GM21825 (cell line): ENCODE measurements at regions not wholly inside any gene's neighbourhood (a gene's known extent, or its start where the extent isn't known, plus 50 kb on each side); places are given as distances from the start of the nearest gene placed in this dataset.
"Not testable (repeated sequence)": the region's sequence is repeated elsewhere in the genome, so short reads cannot be mapped to it uniquely, and the experiment has no call there.

ENCODE experiments used
- ATAC-seq: cut with Tn5 transposase; IDR thresholded peaks from one replicate; pipeline ENCODE4 v1.9.1; 2021; ENCODE audit warnings: mild to moderate bottlenecking, moderate library complexity; ENCODE audit not compliant: unreplicated experiment

DNA sequence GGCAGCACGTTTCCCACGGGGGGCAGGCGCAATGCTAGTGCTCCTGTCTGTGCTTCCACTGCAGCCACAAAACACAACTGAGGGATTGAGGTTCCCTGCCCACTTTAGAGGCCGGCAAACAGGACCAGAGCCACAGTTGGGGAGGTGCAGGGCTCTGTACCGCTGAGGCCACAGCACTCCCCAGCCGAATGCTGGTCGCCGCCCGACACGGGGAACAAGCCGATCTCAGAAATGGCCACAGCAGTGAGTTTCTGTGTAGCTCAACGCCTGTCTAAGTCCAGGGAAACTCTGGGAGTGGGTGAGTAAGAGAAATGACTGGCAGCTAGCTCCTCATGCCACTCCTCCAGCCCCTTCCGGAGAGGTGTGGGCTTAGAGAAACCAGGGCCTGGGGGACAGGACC is 194.0 kb upstream of the VWC2 start:
- no peak for ATAC-seq

- no peak for ATAC-seq
Measured at GRCh38 chr7:49580000-49580399, 193.4 kb upstream of the VWC2 start.

DNA sequence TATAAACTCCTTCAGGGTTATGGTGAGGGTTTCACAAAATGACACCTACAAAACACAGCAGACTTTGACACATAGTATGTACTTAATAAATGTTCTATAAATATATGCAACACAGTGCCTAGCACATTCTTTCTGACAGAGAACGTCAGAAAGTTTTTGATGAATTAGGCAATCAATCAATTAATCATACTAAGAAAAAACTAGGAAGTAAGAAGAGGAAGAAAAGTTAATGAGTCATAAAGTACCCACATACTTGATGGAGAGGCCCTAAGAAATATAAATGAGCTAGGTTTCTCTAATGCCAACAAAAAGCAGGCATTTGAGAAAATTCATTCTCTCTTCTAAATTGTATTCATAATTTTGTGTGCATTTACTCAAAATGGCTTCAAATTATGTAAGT is 192.7 kb upstream of the VWC2 start:
- no peak for ATAC-seq

DNA sequence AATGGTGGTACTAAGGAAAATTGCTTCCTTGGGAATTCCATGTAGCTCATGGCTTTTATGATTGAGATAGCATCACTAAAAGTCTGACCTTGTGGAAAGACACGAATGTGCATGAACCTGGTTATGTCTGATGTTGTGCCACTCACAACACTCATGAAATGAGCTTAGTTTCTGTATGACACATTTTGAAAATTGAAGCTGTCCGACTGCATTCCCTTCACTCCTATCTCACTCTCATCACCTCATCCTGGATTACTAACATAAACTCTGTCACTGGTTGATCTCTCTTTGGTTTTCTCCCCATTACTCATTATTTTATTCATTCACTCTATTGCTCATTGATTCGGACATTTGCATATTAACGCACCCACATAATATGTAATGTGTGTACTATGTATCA is 190.0 kb upstream of the VWC2 start:
- no peak for ATAC-seq

- no peak for ATAC-seq
Measured at GRCh38 chr7:49596701-49597491, 176.5 kb upstream of the VWC2 start.

- no peak for ATAC-seq
Measured at GRCh38 chr7:49597805-49598204, 175.6 kb upstream of the VWC2 start.

GRCh38 chr7:49611951-49612350 is 161.5 kb upstream of the VWC2 start:
- ATAC-seq: no peak

DNA sequence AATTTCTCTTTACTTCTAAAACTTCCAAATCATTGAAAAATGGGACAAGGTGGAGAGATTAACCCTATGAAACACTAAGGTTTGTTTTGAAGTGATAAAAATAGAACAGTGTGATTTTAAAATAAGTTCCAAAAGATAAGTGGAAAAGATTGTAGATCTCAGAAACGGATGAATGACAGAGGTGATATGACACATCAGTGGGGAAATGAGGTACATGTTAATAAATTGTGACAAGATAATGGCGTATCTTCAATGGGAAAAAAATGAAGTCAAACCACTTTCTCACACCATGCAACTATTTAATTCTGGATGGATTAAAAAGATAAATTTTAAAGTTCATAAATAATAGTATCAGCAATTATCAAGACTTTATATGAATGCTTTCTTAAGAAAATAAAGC is 159.7 kb upstream of the VWC2 start:
- ATAC-seq: no peak

DNA sequence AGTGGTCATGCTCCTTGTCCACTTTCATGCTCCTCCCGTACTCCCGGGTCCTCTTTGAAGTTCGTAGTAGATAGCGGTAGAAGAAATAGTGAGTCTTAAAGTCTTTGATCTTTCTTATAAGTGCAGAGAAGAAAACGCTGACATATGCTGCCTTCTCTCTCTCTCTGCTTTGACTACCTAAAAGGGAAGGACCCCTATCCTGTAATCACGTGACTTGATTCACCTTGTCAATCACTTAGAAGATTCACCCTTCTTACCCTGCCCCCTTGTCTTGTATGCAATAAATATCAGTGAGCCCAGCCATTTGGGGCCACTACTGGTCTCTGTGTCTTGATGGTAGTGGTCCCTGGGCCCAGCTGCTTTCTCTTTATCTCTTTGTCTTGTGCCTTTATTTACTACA is 158.5 kb upstream of the VWC2 start:
- not testable (repeated sequence) for ATAC-seq

DNA sequence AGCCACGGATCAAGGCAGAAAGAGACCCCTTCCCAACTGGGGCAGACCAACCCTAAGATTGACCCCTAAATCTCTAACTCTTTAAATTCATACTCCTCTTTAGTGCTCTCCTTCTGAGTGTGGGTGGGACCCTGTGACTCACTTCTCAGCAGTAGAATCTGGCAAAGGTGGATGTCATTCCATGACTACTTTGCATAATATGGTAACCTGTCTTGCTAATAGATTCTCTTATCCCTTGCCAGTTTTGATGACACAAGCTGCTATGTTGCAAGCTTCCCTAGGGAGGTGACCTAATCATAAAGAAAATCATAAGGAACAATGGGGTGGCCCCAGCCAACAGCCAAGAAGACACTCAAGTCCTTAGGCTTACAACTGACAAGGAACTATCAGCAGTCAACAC is 155.4 kb upstream of the VWC2 start:
- no peak for ATAC-seq

- ATAC-seq: no peak
Measured at GRCh38 chr7:49623943-49624342, 149.5 kb upstream of the VWC2 start.

DNA sequence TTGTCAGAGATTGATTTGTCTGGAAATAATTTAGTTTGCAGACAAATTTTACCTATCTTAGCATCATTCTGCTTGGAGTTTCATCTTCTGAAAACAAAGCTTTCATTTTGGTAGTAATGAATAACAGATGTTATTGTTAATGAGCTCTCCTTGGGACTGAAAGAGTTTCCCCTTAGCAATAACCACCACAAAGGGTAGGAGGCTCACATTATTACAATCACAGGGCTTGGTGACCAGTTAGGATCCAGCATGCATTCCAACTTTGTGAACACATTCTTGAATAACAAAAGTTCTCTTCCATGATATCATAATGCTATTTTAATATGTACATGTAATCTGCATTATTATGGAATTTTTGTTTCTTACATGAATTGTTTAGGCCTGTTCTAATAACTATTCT is 148.8 kb upstream of the VWC2 start:
- no peak for ATAC-seq

DNA sequence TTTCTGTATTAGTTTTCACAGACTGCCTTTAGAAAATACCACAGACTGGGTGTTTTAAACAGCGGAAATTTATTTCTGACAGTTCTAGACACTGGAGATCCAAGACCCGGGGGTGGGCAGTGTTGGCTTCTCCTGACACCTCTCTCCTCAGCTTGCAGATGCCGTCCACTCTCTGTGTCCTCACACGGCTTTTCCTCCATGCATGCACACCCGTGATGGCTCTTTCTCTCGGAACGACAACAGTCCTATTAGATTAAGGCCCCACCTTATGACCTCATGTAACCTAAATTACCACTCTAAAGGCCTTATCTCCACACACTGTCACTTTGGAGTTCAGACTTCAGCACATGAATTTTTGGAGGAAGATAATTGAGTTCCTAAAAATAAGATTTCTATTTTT is 142.9 kb upstream of the VWC2 start:
- ATAC-seq: no peak

DNA sequence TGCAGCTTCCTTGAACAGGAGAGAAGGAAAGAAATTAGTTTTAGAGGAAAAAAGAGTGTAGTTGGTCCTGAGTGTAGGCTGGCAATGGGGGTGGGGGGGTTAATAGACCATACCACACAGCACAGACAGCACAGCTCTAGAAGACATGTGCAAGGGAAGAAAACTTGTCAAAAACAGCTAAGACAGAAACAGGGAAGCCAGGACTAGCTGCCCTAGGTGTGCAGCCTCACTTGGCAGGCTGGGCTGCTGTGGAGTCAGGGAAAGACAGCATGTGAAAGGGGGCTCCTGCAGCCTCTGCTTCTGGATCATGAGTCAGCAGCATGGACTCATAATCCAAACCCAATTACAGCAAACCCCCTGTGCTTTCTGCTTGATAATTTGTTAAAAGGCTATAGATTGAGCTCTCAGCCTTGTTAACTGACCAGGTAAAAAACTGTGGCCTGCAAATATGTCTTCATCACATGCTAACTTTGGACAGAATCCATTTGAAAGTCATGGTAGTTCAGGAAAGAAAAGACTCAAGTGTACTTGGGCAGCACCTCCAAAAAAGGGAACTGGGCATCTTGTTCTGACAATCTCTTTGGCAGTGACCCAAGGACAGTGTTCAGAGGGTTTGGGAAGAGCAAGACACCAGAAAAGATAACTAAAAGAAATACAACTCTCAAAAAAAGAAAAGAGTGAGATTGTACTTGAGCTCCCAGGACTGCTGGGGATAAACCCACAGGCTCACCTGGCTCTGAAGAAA is 142.2 kb upstream of the VWC2 start:
- no peak for ATAC-seq

- ATAC-seq: no peak
Measured at GRCh38 chr7:49631960-49632359, 141.5 kb upstream of the VWC2 start.

DNA sequence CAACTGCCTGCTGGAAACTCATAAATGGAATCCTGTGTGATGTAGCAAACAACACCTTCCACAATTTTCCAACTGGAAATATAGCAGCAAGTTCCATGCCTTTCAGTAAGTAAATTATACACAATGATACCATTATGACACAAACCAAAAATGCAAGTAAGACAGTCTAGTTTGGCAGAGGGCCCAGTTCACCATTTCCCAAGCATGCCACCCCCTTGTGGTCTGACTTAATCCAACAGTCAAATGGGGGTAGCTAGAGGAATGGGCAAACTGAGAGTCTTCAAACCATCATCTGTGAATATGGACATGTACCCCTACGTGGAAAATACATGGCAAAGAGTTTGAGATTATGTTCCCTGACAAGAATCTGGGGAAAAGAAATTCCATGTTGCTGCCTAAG is 137.6 kb upstream of the VWC2 start:
- ATAC-seq: no peak

- no peak for ATAC-seq
Measured at GRCh38 chr7:49636400-49636799, 137.0 kb upstream of the VWC2 start.

DNA sequence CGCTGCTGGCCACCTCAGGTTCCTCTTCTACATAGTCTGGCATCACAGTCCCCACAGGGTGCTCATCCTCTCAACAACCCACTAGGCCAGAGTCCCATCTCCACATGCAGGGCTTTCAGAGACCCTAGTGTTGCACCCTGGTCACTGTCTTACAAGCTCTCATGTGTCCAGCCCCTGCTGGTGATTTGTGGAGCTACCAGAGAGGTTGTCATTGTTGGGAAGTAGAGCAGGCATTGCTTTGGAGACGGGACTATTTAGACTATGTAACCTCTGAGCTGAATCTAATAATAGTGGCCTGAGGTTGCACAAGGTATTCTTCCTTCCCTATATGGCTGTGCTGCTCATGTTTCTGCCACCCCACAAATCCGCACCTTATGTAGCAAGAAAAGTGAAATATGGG is 135.3 kb upstream of the VWC2 start:
- ATAC-seq: no peak

- ATAC-seq: no peak
Measured at GRCh38 chr7:49639068-49639593, 134.3 kb upstream of the VWC2 start.

GRCh38 chr7:49639808-49640207 is 133.6 kb upstream of the VWC2 start:
- ATAC-seq: no peak

GRCh38 chr7:49643321-49643720 is 130.1 kb upstream of the VWC2 start:
- ATAC-seq: no peak

GRCh38 chr7:49643736-49644135 is 129.7 kb upstream of the VWC2 start:
- ATAC-seq: no peak
